ENCODE measurements at regions not wholly inside any gene's neighbourhood (a gene's known extent, or its start where the extent isn't known, plus 50 kb on each side); places are given as distances from the start of the nearest gene placed in this dataset.
"Not testable (repeated sequence)": the region's sequence is repeated elsewhere in the genome, so short reads cannot be mapped to it uniquely, and the experiment has no call there.

- Histone ChIP-seq H3K4me3 (peak overlapping the region; percentile 50), H3K36me3 (ENCODE audit: insufficient read depth, low read length) (no peaks in the 10 kb centered on the region), H3K9me3 (ENCODE audit: low read depth, low read length) (no peaks in the 10 kb centered on the region), H3K27ac (no peak overlapping the region), H3K9ac (ENCODE audit: insufficient read length) (no peak overlapping the region)
- TF ChIP-seq FOXP2 (optimal IDR thresholded peaks at IDR 0.05; ENCODE audit: control extremely low read depth, extremely low read length, insufficient read depth): no peak
- TF ChIP-seq POLR2AphosphoS5 (IDR thresholded peaks at IDR 0.05; ENCODE audit: borderline replicate concordance, low read depth, low read length): no peak
- TF ChIP-seq EZH2 (IDR thresholded peaks at IDR 0.05): no peak
- DNase-seq (ENCODE audit: low read depth, low spot score): peak; percentile 26
Measured at GRCh38 chr18:961644-962355, 57.1 kb downstream of the ADCYAP1 start.

GRCh38 chr18:963276-963675 is 58.6 kb downstream of the ADCYAP1 start:
- H3K9ac ChIP-seq (ENCODE audit: insufficient read length): no peak overlapping the region
- no peak overlapping the region for H3K4me3 ChIP-seq
- no peak for DNase-seq (ENCODE audit: low read depth, low spot score)
- H3K9me3 ChIP-seq (ENCODE audit: low read depth, low read length): no peaks in the 10 kb centered on the region
- no peak overlapping the region for H3K27ac ChIP-seq
- TF ChIP-seq FOXP2 (optimal IDR thresholded peaks at IDR 0.05; ENCODE audit: control extremely low read depth, extremely low read length, insufficient read depth) (no peak), EZH2 (IDR thresholded peaks at IDR 0.05) (no peak), POLR2AphosphoS5 (IDR thresholded peaks at IDR 0.05; ENCODE audit: borderline replicate concordance, low read depth, low read length) (no peak)
- H3K36me3 ChIP-seq (ENCODE audit: insufficient read depth, low read length): no peaks in the 10 kb centered on the region

DNA sequence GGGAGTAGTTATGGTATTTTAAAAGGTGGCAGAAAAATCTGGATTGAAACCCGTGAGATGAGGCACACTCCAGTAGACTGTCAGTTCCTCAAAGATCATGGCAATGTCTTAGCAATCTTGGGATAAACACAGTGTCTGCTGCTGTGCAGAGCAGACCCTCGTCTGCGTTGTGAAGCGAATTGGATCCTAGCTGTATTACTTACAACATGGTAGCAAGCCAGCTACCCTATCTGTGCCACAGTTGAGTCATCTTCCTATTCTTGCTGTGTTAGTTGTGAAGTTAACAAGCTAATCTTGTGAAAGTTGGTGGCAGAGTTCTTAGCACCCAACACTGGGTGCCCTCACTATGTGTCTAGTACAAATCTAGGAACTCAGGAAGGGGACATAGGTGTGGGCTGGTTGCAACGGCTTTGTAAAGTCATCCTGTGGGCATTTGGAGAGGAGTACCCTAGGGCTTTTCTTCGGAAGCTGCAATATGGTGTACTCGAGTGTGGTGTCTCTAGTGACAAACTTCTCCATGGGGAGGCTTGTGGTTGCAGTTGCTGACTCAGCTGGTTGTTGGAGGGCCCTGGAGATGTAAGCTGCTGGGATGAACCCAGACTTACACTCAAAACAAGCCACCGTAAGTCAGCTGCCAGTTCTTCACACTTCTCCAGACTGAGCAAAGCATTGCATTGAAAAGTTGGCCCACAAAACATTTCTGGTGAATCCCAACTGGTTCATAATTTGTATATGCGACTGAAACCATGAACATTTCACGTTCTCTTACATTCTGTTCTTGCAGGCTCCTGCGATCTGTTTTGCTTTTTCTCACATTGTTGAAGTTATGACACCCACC is 61.5 kb downstream of the ADCYAP1 start:
- H3K9ac ChIP-seq (ENCODE audit: insufficient read length): no peak overlapping the region
- peak; percentile 3 for DNase-seq (ENCODE audit: low read depth, low spot score)
- no peaks in the 10 kb centered on the region for H3K9me3 ChIP-seq (ENCODE audit: low read depth, low read length)
- H3K27ac ChIP-seq: no peak overlapping the region
- no peak overlapping the region for H3K4me3 ChIP-seq
- H3K36me3 ChIP-seq (ENCODE audit: insufficient read depth, low read length): no peaks in the 10 kb centered on the region
- no peak for TF ChIP-seq FOXP2 (optimal IDR thresholded peaks at IDR 0.05; ENCODE audit: control extremely low read depth, extremely low read length, insufficient read depth)

GRCh38 chr18:966759-967576 is 62.3 kb downstream of the ADCYAP1 start:
- TF ChIP-seq POLR2AphosphoS5 (IDR thresholded peaks at IDR 0.05; ENCODE audit: borderline replicate concordance, low read depth, low read length) (no peak), EZH2 (IDR thresholded peaks at IDR 0.05) (no peak), FOXP2 (optimal IDR thresholded peaks at IDR 0.05; ENCODE audit: control extremely low read depth, extremely low read length, insufficient read depth) (no peak)
- no peak for DNase-seq (ENCODE audit: low read depth, low spot score)
- H3K4me3 ChIP-seq: no peak overlapping the region

GRCh38 chr18:968910-969309 is 64.2 kb downstream of the ADCYAP1 start:
- DNase-seq (ENCODE audit: low read depth, low spot score); H3K27ac ChIP-seq; H3K36me3 ChIP-seq (ENCODE audit: insufficient read depth, low read length); H3K4me3 ChIP-seq; H3K9me3 ChIP-seq (ENCODE audit: low read depth, low read length); H3K9ac ChIP-seq (ENCODE audit: insufficient read length): not testable (repeated sequence)

More at GRCh38 chr18:966759-967576, 62.3 kb downstream of the ADCYAP1 start:
- no peaks in the 10 kb centered on the region for H3K9me3 ChIP-seq (ENCODE audit: low read depth, low read length)
- H3K9ac ChIP-seq (ENCODE audit: insufficient read length): no peak overlapping the region
- no peak overlapping the region for H3K27ac ChIP-seq
- no peaks in the 10 kb centered on the region for H3K36me3 ChIP-seq (ENCODE audit: insufficient read depth, low read length)

- not testable (repeated sequence) for DNase-seq (ENCODE audit: low read depth, low spot score); H3K4me3 ChIP-seq; H3K27ac ChIP-seq; H3K9me3 ChIP-seq (ENCODE audit: low read depth, low read length); H3K36me3 ChIP-seq (ENCODE audit: insufficient read depth, low read length); H3K9ac ChIP-seq (ENCODE audit: insufficient read length)
Measured at GRCh38 chr18:969311-969710, 64.6 kb downstream of the ADCYAP1 start.

DNA sequence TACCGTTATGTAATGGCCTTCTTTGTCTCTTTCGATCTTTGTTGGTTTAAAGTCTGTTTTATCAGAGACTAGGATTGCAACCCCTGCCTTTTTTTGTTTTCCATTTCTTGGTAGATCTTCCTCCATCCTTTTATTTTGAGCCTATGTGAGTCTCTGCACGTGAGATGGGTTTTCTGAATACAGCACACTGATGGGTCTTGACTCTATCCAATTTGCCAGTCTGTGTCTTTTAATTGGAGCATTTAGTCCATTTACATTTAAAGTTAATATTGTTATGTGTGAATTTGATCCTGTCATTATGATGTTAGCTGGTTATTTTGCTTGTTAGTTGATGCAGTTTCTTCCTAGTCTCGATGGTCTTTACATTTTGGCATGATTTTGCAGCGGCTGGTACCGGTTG is 69.9 kb downstream of the ADCYAP1 start:
- H3K27ac ChIP-seq; H3K9me3 ChIP-seq (ENCODE audit: low read depth, low read length); DNase-seq (ENCODE audit: low read depth, low spot score); H3K9ac ChIP-seq (ENCODE audit: insufficient read length); H3K36me3 ChIP-seq (ENCODE audit: insufficient read depth, low read length); H3K4me3 ChIP-seq: not testable (repeated sequence)

DNA sequence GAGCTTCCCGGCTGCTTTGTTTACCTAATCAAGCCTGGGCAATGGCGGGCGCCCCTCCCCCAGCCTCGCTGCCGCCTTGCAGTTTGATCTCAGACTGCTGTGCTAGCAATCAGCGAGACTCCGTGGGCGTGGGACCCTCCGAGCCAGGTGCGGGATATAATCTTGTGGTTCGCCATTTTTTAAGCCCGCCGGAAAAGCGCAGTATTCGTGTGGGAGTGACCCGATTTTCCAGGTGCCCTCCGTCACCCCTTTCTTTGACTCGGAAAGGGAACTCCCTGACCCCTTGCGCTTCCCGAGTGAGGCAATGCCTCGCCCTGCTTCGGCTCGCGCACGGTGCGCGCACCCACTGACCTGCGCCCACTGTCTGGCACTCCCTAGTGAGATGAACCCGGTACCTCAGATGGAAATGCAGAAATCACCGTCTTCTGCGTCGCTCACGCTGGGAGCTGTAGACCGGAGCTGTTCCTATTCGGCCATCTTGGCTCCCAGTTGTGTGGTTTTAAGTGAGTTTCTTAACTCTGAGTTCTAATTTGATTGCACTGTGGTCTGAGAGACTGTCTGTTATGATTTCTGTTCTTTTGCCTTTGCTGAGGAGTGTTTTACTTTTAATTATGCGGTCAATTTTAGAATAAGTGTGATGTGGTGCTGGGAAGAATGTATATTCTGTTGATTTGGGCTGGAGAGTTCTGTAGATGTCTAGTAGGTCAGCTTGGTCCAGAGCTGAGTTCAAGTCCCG is 71.9 kb downstream of the ADCYAP1 start:
- H3K27ac ChIP-seq; H3K4me3 ChIP-seq; DNase-seq (ENCODE audit: low read depth, low spot score): not testable (repeated sequence)

DNA sequence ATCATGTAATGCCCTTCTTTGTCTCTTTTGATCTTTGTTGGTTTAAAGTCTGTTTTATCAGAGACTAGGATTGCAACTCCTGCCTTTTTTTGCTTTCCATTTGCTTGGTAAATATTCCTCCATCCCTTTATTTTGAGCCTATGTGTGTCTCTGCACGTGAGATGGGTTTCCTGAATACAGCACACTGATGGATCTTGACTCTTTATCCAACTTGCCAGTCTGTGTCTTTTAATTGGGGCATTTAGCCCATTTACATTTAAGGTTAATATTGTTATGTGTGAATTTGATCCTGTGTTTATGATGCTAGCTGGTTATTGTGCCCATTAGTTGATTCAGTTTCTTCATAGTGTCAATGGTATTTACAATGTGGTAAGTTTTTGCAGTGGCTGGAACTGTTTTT is 72.7 kb downstream of the ADCYAP1 start:
- not testable (repeated sequence) for H3K27ac ChIP-seq; H3K36me3 ChIP-seq (ENCODE audit: insufficient read depth, low read length); H3K4me3 ChIP-seq; H3K9me3 ChIP-seq (ENCODE audit: low read depth, low read length); H3K9ac ChIP-seq (ENCODE audit: insufficient read length); DNase-seq (ENCODE audit: low read depth, low spot score)

More for the DNA sequence above, 71.9 kb downstream of the ADCYAP1 start:
- H3K9ac ChIP-seq (ENCODE audit: insufficient read length); H3K9me3 ChIP-seq (ENCODE audit: low read depth, low read length); H3K36me3 ChIP-seq (ENCODE audit: insufficient read depth, low read length): not testable (repeated sequence)

DNA sequence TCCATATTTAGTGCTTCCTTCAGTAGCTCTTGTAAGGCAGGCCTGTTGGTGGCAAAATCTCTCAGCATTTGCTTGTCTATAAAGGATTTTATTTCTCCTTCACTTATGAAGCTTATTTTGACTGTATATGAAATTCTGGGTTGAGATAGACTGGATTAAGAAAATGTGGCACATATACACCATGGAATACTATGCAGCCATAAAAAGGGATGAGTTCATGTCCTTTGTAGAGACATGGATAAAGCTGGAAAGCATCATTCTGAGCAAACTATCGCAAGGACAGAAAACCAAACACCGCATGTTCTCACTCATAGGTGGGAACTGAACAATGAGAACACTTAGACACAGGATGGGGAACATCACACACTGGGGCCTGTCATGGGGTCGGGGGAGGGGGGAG is 73.1 kb downstream of the ADCYAP1 start:
- not testable (repeated sequence) for H3K36me3 ChIP-seq (ENCODE audit: insufficient read depth, low read length); H3K9me3 ChIP-seq (ENCODE audit: low read depth, low read length); H3K9ac ChIP-seq (ENCODE audit: insufficient read length); H3K4me3 ChIP-seq; H3K27ac ChIP-seq; DNase-seq (ENCODE audit: low read depth, low spot score)
